ENCODE measurements at regions not wholly inside any gene's neighbourhood (a gene's known extent, or its start where the extent isn't known, plus 50 kb on each side); places are given as distances from the start of the nearest gene placed in this dataset.

DNA sequence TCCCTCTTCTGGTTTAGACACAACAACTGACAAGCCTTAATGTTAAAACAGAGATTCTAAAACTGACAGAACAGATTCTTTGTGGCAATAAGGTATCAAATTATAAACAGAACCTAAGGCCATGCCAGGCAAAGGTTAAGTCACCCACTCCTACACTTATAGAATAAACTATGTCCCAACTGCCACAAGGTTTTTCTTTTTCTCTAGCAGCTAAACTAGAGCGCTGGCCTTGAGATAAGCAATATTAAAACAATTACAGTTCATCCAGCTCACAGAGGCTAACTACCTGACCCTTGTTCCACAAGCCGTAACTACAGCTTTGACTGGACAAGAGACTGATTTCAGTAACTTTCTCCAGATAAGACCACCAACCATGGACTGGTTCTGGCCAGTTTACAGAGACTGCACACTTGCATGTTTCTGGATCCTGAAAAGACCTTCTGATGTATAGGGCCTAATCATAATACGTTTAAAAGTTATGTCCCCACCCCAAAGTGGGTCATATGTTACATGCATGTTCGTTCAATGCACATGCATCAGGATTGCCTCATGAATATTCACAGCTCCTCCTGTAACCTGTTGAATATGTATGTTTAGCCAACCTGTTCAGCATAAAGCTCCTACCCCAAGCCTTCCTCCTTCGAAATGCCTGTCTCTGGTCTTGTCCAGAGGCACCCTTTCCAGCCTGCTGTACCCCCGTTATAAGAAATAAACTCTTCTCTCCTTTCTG is 61.9 kb upstream of the VASH1 start:
- TF ChIP-seq, protein P1, sequence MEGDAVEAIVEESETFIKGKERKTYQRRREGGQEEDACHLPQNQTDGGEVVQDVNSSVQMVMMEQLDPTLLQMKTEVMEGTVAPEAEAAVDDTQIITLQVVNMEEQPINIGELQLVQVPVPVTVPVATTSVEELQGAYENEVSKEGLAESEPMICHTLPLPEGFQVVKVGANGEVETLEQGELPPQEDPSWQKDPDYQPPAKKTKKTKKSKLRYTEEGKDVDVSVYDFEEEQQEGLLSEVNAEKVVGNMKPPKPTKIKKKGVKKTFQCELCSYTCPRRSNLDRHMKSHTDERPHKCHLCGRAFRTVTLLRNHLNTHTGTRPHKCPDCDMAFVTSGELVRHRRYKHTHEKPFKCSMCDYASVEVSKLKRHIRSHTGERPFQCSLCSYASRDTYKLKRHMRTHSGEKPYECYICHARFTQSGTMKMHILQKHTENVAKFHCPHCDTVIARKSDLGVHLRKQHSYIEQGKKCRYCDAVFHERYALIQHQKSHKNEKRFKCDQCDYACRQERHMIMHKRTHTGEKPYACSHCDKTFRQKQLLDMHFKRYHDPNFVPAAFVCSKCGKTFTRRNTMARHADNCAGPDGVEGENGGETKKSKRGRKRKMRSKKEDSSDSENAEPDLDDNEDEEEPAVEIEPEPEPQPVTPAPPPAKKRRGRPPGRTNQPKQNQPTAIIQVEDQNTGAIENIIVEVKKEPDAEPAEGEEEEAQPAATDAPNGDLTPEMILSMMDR (IDR thresholded peaks at IDR 0.05; ENCODE audit: poor library complexity, severe bottlenecking), result no peak
- TF ChIP-seq, protein P2, sequence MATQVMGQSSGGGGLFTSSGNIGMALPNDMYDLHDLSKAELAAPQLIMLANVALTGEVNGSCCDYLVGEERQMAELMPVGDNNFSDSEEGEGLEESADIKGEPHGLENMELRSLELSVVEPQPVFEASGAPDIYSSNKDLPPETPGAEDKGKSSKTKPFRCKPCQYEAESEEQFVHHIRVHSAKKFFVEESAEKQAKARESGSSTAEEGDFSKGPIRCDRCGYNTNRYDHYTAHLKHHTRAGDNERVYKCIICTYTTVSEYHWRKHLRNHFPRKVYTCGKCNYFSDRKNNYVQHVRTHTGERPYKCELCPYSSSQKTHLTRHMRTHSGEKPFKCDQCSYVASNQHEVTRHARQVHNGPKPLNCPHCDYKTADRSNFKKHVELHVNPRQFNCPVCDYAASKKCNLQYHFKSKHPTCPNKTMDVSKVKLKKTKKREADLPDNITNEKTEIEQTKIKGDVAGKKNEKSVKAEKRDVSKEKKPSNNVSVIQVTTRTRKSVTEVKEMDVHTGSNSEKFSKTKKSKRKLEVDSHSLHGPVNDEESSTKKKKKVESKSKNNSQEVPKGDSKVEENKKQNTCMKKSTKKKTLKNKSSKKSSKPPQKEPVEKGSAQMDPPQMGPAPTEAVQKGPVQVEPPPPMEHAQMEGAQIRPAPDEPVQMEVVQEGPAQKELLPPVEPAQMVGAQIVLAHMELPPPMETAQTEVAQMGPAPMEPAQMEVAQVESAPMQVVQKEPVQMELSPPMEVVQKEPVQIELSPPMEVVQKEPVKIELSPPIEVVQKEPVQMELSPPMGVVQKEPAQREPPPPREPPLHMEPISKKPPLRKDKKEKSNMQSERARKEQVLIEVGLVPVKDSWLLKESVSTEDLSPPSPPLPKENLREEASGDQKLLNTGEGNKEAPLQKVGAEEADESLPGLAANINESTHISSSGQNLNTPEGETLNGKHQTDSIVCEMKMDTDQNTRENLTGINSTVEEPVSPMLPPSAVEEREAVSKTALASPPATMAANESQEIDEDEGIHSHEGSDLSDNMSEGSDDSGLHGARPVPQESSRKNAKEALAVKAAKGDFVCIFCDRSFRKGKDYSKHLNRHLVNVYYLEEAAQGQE (IDR thresholded peaks at IDR 0.05; ENCODE audit: borderline replicate concordance), result no peak
- no peak for TF ChIP-seq MXI1 (conservative IDR thresholded peaks at IDR 0.05; ENCODE audit: poor library complexity, severe bottlenecking)
- no peak for TF ChIP-seq EZH2 (IDR thresholded peaks at IDR 0.05; ENCODE audit: borderline replicate concordance, insufficient read depth, low read length, poor library complexity, severe bottlenecking)
- no peak for TF ChIP-seq SMC3 (conservative IDR thresholded peaks at IDR 0.05; ENCODE audit: poor library complexity)
- no peak for TF ChIP-seq EP300 (conservative IDR thresholded peaks at IDR 0.05; ENCODE audit: poor library complexity, severe bottlenecking)

Measured in neural cell (in vitro differentiated cells).